ENCODE measurements at regions not wholly inside any gene's neighbourhood (a gene's known extent, or its start where the extent isn't known, plus 50 kb on each side); places are given as distances from the start of the nearest gene placed in this dataset.

DNA sequence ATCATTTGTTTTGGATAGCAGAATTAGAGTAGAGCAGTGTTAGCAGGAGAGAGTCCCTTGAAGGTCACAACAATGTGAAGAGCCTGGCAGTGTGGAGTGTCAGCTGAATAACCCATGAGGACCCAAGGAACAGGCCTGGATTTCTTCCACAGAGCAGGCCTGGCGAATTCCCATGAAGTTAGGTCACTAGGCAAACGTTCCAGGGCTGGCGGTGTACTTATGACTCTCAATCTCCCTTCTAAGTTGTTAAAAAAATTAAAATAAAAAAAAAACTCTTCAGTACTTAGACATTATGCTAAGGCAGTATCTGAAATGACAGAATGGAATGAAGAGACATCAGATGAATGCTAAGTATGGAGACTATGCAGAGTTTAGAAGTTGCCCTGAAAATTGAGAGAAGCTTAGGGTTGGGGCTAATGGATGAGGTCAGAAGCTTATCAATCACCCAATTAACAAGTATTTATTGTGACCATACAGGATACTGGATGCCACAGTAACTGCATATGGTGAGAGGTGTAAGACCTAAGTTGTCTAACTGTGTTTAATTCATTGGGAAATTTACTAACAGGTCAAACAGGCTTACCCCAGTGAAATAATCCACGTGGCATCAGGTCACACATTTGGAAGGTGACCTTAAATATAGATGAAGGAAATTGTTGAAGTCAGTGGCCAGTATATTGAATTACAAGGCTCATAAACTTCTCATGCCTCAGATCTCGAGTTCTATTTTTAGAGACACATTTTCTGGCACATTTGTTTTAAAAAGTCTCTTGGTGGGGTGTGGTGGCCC is 126.2 kb upstream of the NRP1 start:
- no peak for DNase-seq

DNA sequence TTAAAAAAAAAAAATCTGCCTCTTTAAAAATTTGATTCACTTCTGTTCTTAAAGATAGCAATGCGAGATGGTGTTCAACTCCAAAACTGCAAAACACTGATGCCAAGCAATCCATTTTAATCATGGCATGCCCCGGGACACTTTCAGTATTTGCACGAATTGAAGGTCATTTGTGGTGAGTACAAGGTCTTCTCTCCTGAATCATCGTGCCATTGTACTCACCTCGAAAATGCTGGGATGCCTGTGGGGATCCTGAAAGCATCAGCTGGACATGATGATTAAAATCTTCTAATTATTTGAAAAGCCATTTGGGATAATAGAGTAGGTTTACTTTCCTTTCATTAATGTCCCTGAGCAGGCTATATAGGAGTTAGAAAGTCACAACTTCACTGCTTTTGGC is 125.1 kb upstream of the NRP1 start:
- no peak for DNase-seq

DNA sequence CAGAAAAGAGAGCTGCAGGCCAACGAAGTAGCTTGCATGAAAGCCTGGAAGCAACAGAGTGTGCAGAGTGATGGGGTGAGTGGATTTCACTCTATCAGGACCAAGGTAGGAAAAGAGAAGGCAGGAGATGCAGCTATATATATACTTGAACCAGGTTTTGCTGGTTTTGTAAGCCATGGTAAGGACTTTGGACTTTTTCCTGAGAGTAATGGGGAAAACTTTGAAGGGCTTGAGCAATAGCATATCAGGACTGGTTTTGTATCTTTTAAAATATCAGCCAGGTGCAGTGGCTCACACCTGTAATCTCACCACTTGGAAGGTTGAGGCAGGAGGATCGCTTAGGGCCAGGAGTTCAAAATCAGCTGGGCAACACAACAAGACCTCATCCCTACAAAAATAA is 120.6 kb upstream of the NRP1 start:
- DNase-seq, result no peak

DNA sequence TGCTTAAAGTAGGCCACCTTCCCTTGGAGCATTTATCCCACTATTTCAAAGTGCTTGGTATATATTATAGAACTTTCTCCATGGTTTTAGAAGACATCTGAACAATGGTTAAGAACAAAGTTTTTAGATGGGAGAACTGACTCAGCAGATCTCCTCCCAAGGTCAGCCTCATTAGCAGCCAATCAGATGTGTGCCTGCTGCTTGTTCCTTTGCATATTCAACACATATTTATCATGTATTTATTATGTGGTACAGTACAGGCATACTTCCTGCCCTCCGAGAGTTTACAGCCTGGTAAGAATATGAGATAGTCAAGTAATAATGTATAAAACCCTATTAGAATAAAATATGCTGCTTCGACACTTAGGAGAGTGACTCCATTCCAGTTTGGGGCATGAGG is 120.1 kb upstream of the NRP1 start:
- no peak for DNase-seq

DNA sequence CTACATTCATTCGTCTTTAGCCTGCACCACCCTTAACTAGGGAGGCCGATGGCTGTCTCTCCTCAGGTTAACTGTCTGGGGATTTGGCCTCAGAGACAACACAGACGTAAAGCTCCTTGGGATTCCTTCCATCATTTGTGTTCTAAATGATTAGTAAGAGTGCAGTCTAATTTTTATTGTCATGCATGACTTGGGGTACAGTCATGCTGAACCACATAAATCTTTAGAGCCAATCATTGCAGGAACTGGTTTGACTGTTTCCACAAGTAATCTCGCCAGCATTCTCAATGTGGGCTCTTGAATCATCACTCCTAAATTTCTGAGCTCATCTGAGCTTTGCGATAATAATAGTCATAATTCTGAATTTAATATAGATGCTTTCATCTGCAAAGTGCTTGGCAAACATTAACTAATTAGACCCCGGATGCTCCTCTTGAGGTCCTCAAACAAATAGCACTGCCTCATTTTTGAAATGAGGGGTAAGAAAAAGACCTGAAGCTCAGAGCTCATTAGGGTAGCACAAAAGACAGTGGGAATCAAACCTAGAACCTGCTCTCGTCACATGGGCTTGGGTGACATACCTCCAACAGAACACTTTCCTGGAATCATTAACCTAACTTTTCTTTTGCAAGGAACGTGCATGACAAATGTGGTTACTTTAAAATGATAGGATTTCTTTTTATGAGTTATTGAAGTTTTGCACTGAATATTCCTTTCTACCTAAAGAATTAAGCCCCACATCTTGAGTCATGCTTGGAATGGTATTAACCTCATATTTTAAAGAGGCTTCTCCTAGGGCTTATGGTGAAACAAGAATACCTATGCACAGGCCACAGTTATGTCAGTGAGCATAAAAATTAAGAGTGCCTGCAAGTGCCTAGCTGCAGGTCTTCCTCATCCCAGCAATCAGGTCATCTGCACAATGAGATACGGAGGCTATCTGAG is 118.9 kb upstream of the NRP1 start:
- no peak for DNase-seq

DNA sequence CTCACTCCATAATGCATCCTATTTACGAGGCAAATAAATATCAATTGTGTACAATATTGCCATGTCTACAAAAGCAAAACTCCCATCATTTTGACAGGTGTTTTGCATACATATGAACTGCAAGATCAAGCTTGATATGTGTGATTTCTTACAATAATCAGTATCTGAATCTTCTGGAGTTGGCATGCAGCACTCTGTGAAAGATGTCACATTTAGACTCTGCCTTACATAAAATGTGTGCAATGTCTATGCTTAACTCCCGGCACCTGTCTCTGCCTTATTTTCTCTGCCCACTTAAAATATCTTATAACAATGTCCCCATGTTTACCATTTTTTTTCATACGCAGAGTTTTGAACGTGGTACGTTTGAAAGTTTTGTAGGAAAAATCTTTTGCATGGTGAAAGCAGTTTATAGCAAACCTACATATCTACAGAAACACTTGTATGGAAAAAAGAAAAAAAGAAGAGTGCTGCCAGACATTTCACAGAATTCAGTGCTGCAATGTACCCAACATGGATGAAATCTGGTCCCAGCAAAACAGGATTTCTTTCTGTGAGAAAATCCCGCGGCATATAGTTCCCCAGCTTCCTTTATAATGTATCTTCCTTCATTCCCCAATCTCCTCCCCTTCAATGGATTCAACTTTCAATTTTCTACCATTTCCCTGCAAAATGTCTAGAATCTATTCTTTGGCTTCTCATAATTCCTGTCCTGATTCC is 114.1 kb upstream of the NRP1 start:
- no peak for DNase-seq

DNA sequence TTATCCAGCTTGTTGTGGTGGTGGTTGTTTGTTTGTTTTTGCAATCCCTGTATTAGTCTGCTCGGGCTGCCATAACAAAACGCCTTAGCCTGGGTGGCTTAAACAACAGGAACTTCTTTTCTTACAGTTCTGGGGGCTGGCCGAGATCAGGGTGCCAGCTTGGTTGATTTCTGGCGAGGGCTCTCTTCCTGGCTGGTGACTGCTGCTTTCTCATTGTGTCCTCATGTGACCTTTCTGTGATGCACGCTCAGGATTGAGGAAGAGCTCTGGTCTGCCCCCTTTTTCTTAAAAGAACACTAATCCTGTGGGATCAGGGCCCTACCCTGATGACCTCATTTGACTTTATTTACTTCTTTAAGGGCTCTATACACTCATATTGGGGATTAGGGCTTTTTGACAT is 107.1 kb upstream of the NRP1 start:
- peak; percentile 27 to 30 for DNase-seq

DNA sequence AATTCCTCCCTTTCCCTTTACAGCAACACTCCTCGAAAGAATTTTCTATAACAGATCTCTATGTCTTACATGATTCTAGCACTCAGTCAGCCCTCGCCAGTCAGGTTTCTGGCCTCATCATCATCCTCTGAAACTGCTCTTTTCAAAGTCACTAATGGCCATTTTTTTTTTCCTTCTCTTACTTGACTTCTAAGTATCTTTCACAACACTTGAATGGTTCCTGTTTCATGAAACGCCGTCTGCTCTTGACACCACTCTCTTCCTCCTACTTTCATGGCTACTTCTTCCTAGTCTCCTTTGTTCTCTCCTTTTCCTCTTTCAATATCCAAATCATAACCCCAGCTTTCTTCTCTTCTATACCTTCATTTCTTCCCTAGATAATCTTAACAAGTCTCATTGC is 100.5 kb upstream of the NRP1 start:
- DNase-seq, result peak; percentile 71 to 81

DNA sequence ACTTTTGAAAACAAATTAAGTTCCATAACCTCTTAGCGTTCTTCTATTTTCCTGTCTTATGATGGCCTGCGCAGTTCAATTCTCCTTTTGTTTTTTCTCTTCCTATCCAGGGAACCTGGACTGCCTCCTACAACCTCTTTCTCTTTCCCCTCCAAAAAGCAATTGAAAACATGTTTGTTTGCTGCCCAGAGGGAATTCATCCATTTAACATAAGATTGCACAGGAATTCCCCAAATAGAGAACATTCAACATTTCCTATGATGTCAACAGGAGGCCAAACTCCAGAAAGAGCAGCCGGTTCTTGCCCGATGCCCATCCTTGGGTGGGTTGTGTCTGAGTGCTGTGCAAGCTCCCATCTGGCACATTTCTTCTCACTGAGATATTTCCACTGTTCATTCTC is 94.2 kb upstream of the NRP1 start:
- DNase-seq, result no peak

DNA sequence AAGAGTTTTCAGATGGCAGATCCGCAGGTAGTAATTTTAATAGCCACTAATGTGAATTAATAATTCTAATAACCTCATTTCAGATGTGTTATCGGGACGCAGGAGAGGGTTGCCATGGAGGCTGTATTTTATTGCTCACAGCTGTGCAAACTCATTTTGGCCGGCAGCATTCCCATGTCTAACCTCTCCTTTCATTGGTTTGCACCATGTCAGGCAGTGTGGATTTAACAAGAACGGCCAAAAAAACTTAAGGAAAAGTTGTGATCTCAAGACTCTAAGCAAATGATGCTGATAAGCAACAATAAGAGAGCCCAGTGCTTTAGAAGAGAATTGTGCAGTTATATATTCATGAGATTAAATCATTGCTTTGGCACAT is 88.7 kb upstream of the NRP1 start:
- DNase-seq, result no peak

DNA sequence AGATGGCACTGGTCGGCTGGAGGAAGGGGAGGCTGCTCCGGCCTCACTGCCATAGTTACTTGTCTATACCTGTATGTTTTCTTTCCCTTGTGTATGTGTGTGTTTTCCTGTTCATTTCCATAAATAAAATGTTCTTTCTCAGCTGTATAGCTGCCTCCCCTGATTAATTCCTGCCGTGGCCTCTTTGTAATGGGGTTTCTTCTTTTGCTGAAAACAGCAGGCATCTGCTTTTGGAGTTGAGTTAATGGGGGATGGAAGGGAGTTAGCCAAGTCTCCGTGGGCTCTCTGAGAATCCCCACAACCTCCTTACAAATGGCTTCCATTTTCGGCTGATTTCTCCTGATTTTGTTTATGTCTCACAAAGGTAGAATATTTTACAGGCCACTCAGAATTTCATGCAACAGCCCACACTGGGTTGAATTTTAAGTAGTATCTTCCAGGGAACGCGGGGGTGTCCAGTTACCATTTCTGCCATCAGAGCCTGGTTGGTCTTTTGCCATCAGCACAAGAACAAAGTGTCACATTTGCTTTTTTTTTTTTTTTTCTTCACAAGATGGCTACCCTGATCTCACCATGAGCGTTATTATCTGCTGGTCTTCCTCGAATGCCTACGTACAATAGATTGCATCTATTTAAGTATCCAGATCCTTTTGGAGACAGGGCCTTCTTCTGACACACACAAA is 88.1 kb upstream of the NRP1 start:
- no peak for DNase-seq

DNA sequence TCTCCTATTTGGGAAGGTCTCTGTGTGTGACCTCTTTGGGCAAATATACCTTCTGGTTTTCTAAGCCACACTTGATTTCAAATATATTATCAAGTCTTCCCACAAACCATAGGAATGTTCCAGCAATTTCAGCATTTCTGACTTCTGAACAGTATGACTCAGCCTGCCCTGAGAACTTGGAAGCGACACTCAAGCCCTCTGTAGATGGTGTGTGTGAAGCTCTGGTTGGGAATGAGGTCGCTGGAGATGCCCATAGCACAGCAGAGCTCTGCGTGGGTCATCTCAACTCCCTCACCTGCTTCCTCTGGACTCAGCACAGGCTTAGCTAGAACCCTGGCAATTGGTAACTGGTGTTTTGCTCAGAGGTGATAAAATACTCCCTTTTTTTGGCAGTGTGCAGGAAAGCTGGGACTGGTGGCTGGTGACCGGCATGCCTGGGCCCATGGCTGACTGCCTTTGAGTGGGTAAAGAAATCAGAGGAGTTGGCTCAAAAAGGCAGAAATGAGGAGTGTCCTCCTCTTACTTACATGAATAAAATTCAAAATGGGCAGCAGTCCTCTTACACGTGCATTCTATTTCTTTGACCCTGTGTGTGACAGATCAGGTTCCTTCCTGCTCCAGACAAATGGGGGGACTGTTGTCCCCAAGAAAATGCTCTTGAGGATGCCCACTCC is 87.5 kb upstream of the NRP1 start:
- DNase-seq, result peak in 1 of 2 donors; percentile 8

DNA sequence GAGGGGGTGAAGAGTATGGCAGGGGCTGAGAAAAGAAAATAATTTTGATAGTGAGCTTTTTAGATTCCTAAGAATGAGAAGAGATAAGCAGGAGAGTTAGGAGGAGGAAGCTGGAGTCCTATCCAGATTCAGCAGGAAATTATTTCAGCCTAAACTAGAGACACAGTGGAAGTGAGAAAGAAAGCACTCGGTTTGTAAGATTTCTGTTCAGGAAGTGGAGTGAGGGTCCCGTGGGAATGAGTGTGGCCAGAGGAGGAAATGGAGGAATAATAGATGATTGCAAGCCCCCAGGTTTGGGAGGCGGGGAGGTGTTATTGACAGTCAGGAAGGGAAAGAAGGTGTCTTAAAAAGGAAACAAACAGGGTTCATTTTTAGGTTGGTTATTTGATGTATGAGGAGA is 84.8 kb upstream of the NRP1 start:
- DNase-seq, result peak; percentile 9 to 23

DNA sequence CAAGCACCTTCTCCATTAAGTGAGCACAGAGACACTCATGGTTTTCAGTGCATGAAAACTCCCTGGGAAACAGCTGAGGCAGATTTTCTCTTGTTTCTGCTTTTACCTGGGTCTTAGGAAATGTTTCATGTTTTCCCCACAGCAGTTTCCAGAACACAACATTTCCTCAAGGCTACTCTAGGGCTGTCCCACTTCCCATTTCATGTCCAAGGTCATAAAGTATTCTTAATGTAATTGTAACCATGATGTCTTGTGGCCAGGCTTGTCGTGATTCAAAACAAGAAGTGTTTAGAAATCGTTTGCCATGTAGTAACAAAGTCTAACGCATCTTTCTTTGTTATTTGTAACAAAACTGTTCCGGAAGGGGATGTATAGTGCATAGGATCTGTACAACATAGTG is 83.8 kb upstream of the NRP1 start:
- DNase-seq, result peak; percentile 83 to 89

DNA sequence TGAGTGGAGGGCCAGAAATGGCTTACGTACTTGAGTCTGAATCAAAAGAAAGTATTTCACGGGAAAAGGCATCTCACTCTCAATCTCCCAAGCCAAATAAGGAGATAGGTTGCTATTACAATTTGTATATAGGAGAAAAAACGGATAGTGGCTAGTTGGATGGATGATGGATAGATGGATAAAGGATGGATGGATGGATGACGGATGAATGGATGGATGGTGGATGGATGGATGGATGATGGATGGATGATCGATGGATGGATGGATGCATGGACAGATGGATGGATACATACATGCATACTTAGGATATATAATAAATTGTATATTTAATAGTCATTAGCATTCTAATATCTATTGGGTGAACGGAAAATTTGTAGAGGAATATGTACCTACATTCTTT is 82.2 kb upstream of the NRP1 start:
- DNase-seq, result no peak

DNA sequence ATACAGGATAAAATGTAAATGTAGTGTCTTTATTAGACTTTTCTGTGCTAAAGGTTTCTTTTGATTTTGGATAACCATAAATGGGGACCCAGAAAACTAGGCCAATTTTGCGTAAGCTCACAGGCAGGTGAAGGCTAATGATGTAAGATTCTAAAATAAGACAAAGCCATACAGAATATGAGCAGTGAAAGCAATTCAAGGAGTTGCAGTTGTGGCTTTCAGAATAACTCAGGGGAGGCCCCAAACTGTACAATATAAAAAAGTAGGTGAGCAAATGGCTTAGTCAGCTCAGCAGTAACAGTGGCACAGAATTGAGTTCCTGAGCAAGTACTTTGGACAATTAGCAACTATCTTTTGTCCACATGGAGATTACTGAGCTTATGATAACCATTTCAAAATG is 81.7 kb upstream of the NRP1 start:
- no peak for DNase-seq

DNA sequence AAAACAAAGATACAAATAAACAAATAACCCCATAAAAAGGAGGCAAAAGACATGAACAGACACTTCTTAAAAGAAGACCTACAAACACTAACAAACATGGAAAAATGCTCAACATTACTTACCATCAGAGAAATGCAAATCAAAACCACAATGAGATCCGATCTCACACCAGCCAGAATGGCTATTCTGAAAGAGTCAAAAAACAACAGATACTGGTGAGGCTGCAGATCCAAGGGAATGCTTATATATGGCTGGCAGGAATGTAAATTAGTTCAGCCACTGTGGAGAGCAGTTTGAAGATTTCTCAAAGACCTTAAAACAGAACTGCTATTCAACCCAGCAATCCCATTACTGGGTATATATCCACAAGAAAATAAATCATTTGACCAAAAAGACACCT is 80.4 kb upstream of the NRP1 start:
- DNase-seq, result no peak

DNA sequence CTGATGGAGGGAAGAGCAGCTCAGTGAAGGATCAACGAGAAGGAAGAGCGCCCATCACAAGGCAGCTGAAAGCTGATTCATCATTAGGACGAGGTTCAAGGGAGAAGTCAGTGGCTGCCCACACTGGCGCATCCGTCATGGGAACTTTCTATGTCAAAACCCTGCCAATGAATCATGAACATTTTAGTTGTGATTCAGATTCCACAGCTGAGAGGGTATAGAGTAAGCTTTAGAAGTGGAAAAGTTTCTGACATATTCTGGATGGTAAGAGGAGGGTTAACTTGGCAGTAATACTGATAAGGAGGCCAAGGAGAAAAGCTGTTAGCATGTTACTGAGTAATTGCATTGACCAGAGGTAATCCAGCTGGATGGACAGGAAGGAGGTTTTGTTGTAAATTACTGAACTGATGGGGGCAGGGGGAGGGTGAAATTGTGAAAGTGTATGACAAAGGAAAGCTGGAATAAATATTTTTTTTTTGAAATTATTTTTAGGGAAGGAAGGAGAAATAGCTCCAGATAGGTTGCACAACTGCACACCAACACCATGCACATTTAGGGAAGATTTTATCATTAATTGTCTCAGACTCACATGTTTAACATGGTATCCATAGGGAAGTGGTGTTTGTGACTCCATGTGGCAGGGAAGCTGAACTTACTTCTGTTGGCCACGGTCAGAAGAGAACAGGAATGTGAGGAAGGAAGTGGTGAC is 78.3 kb upstream of the NRP1 start:
- peak; percentile 96 for DNase-seq

DNA sequence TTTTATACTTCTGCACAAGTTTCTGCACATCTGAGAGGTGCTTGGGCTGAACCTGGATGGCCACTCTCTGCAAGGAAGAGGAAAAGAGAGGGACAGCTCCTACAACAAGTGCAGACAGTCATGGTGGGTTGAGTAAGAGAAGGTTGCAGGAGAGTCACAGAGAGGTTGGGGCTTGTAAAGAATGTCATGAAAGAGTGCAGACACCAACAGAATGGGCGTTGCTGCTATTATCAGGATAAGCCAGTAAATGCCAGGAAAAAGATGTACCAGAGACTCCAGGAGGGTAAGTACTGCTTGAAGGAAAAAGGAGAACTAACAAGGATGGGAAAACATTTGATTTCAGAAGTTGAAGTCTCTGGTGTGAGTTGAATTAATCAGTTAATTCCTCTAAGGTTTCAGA is 77.8 kb upstream of the NRP1 start:
- no peak for DNase-seq

DNA sequence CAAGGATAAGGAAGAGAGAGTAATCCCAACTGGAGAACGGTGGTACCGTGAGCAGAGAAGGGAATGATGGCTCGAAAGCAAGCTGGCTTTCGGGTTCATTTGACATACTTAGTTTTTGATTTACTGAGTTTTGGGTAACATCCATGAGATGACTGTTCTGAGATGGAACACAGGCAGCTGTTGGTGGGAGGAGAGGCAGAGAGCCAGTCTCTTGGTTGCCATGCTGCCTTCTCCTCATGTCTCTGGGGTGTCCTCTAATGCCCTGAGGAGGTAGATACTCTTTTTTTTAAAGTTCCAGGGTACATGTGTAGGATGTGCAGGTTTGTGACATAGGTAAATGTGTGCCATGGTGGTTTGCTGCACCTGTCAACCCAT is 76.4 kb upstream of the NRP1 start:
- DNase-seq, result no peak

DNA sequence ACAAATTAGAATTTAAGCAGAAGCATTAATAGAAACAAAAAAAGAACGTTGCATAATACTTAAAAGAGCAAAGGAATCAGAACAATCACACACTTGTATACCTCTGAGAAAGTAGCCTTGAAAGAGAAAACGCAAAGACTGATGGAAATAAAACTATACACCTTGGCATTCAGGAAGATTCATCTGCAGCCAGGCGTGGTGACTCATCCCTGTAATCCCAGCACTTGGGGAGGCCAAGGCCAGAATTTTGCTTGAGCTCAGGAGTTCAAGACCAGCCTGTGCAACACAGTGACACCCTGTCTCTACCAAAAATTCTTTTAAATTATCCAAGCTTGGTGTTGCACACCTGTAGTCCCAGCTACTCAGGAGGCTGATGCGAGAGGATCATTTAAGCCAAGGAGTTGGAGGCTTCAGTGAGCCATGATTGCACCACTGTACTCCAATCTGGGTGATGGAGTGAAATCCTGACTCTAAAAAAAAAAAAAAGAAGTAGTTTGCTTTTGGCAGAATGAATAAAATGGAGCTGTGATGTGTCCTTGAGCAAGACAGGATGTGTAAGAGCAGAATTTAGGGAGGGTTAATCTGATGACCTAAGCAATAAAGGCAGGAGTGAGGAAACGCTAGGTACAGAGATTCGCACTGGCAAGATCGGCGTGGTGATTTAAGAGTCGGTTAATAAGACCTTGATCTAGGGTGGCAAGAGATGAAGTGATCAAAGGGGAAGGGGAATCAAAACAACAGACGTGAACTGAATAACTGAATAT is 75.8 kb upstream of the NRP1 start:
- DNase-seq, result peak in 1 of 2 donors; percentile 14

Measured in inflammatory macrophage (primary cell).